ENCODE measurements at regions not wholly inside any gene's neighbourhood (a gene's known extent, or its start where the extent isn't known, plus 50 kb on each side); places are given as distances from the start of the nearest gene placed in this dataset.
"Not testable (repeated sequence)": the region's sequence is repeated elsewhere in the genome, so short reads cannot be mapped to it uniquely, and the experiment has no call there.

- ATAC-seq (replicated peaks in 1 of 4); H3K4me3 ChIP-seq (ENCODE audit: control insufficient read depth in 1 of 2, extremely low read depth in 1 of 2, low read length in 1 of 2); H3K36me3 Mint-ChIP-seq; H3K27ac ChIP-seq (ENCODE audit: low read length); H3K4me1 Mint-ChIP-seq; H3K27me3 Mint-ChIP-seq; H3K27ac Mint-ChIP-seq; H3K36me3 ChIP-seq (ENCODE audit: control insufficient read depth in 2 of 2, extremely low read depth in 1 of 2, insufficient read depth in 1 of 2, low read length in 1 of 2); H3K27me3 ChIP-seq (replicated peaks in 1 of 2; ENCODE audit: control insufficient read depth in 2 of 2, extremely low read depth in 1 of 2, insufficient read depth in 2 of 2, low read length in 1 of 2); POLR2A ChIA-PET; DNase-seq; H3K4me3 Mint-ChIP-seq; H3K9me3 ChIP-seq; CTCF ChIA-PET; H3K4me1 ChIP-seq (ENCODE audit: control insufficient read depth in 1 of 2, extremely low read depth in 1 of 2, insufficient read depth in 2 of 2, low read length in 2 of 2): not testable (repeated sequence)
- WGBS (ENCODE audit: insufficient coverage): no CpG with 5 or more reads among the region's 1 CpG
- peaks cover 4 to 23% (median 13%) of the 10 kb centered on the region in 3 donors for H3K9me3 Mint-ChIP-seq
Observed at GRCh38 chr9:75383420-75384034, 295.2 kb downstream of the OSTF1 start.

GRCh38 chr9:75385236-75385635, 296.9 kb downstream of the OSTF1 start:
- Histone ChIP-seq H3K4me1 (ENCODE audit: control insufficient read depth in 1 of 2, extremely low read depth in 1 of 2, insufficient read depth in 2 of 2, low read length in 2 of 2) (no peaks in the 10 kb centered on the region), H3K4me3 (ENCODE audit: control insufficient read depth in 1 of 2, extremely low read depth in 1 of 2, low read length in 1 of 2) (no peak overlapping the region), H3K36me3 (ENCODE audit: control insufficient read depth in 2 of 2, extremely low read depth in 1 of 2, insufficient read depth in 1 of 2, low read length in 1 of 2) (no peaks in the 10 kb centered on the region), H3K27me3 (replicated peaks in 1 of 2; ENCODE audit: control insufficient read depth in 2 of 2, extremely low read depth in 1 of 2, insufficient read depth in 2 of 2, low read length in 1 of 2) (no peaks in the 10 kb centered on the region), H3K9me3 (no peaks in the 10 kb centered on the region), H3K27ac (ENCODE audit: low read length) (no peak overlapping the region)
- ChIA-PET POLR2A (no interaction called here), CTCF (interaction anchor here in 1 of 2 donors (0.6 kb wide), 1 partner anchor 8 kb away, joined by 4 read pairs; no protein-coding TSS in a partner anchor)
- H3K27ac Mint-ChIP-seq: no peak overlapping the region
- no peak for DNase-seq
- no peaks in the 10 kb centered on the region for H3K27me3 Mint-ChIP-seq
- no peaks in the 10 kb centered on the region for H3K36me3 Mint-ChIP-seq
- no peak overlapping the region for H3K4me3 Mint-ChIP-seq
- no peaks in the 10 kb centered on the region for H3K4me1 Mint-ChIP-seq
- no peak for ATAC-seq (replicated peaks in 1 of 4)
- peaks cover 4 to 23% (median 13%) of the 10 kb centered on the region in 3 donors for H3K9me3 Mint-ChIP-seq

GRCh38 chr9:75389101-75389500, 300.8 kb downstream of the OSTF1 start:
- DNase-seq: no peak
- no peaks in the 10 kb centered on the region for H3K36me3 Mint-ChIP-seq
- H3K27ac ChIP-seq (ENCODE audit: low read length): no peak overlapping the region
- H3K4me1 ChIP-seq (ENCODE audit: control insufficient read depth in 1 of 2, extremely low read depth in 1 of 2, insufficient read depth in 2 of 2, low read length in 2 of 2): no peaks in the 10 kb centered on the region
- H3K27me3 ChIP-seq (replicated peaks in 1 of 2; ENCODE audit: control insufficient read depth in 2 of 2, extremely low read depth in 1 of 2, insufficient read depth in 2 of 2, low read length in 1 of 2): no peaks in the 10 kb centered on the region
- H3K36me3 ChIP-seq (ENCODE audit: control insufficient read depth in 2 of 2, extremely low read depth in 1 of 2, insufficient read depth in 1 of 2, low read length in 1 of 2): no peaks in the 10 kb centered on the region
- H3K4me3 ChIP-seq (ENCODE audit: control insufficient read depth in 1 of 2, extremely low read depth in 1 of 2, low read length in 1 of 2): no peak overlapping the region
- ChIA-PET POLR2A (no interaction called here), CTCF (no interaction called here)
- no peaks in the 10 kb centered on the region for H3K4me1 Mint-ChIP-seq
- WGBS (ENCODE audit: insufficient coverage): no CpG with 5 or more reads among the region's 2 CpGs
- no peaks in the 10 kb centered on the region for H3K9me3 ChIP-seq
- no peaks in the 10 kb centered on the region for H3K27me3 Mint-ChIP-seq
- H3K27ac Mint-ChIP-seq: no peak overlapping the region
- H3K9me3 Mint-ChIP-seq: peaks cover 4 to 19% (median 13%) of the 10 kb centered on the region in 3 donors
- H3K4me3 Mint-ChIP-seq: no peak overlapping the region
- no peak for ATAC-seq (replicated peaks in 1 of 4)

- ChIA-PET POLR2A (no interaction called here), CTCF (no interaction called here)
- Histone ChIP-seq H3K27me3 (replicated peaks in 1 of 2; ENCODE audit: control insufficient read depth in 2 of 2, extremely low read depth in 1 of 2, insufficient read depth in 2 of 2, low read length in 1 of 2) (no peaks in the 10 kb centered on the region), H3K4me1 (ENCODE audit: control insufficient read depth in 1 of 2, extremely low read depth in 1 of 2, insufficient read depth in 2 of 2, low read length in 2 of 2) (no peaks in the 10 kb centered on the region), H3K36me3 (ENCODE audit: control insufficient read depth in 2 of 2, extremely low read depth in 1 of 2, insufficient read depth in 1 of 2, low read length in 1 of 2) (no peaks in the 10 kb centered on the region), H3K27ac (ENCODE audit: low read length) (no peak overlapping the region), H3K9me3 (no peaks in the 10 kb centered on the region), H3K4me3 (ENCODE audit: control insufficient read depth in 1 of 2, extremely low read depth in 1 of 2, low read length in 1 of 2) (no peak overlapping the region)
- Mint-ChIP-seq H3K36me3 (no peaks in the 10 kb centered on the region), H3K4me3 (no peak overlapping the region), H3K4me1 (no peaks in the 10 kb centered on the region), H3K27ac (no peak overlapping the region), H3K9me3 (peaks cover 4 to 5% (median 4%) of the 10 kb centered on the region in 3 donors), H3K27me3 (peaks cover under 1 to 1% of the 10 kb centered on the region in 2 donors)
- DNase-seq: no peak
- no CpG with 5 or more reads among the region's 5 CpGs for WGBS (ENCODE audit: insufficient coverage)
- no peak for ATAC-seq (replicated peaks in 1 of 4)
Observed at GRCh38 chr9:75390951-75391350, 302.6 kb downstream of the OSTF1 start.

GRCh38 chr9:75391497-75391896, 303.2 kb downstream of the OSTF1 start:
- H3K27me3 Mint-ChIP-seq: peaks cover 3 to 6% of the 10 kb centered on the region in 2 donors
- ChIA-PET POLR2A (no interaction called here), CTCF (no interaction called here)
- Histone ChIP-seq H3K27me3 (replicated peaks in 1 of 2; ENCODE audit: control insufficient read depth in 2 of 2, extremely low read depth in 1 of 2, insufficient read depth in 2 of 2, low read length in 1 of 2) (no peaks in the 10 kb centered on the region), H3K9me3 (no peaks in the 10 kb centered on the region), H3K4me1 (ENCODE audit: control insufficient read depth in 1 of 2, extremely low read depth in 1 of 2, insufficient read depth in 2 of 2, low read length in 2 of 2) (no peaks in the 10 kb centered on the region), H3K27ac (ENCODE audit: low read length) (no peak overlapping the region), H3K4me3 (ENCODE audit: control insufficient read depth in 1 of 2, extremely low read depth in 1 of 2, low read length in 1 of 2) (no peak overlapping the region), H3K36me3 (ENCODE audit: control insufficient read depth in 2 of 2, extremely low read depth in 1 of 2, insufficient read depth in 1 of 2, low read length in 1 of 2) (no peaks in the 10 kb centered on the region)
- no peaks in the 10 kb centered on the region for H3K36me3 Mint-ChIP-seq
- no peaks in the 10 kb centered on the region for H3K4me1 Mint-ChIP-seq
- H3K27ac Mint-ChIP-seq: no peak overlapping the region
- no peak overlapping the region for H3K4me3 Mint-ChIP-seq
- peaks cover 0 to 4% (median 4%) of the 10 kb centered on the region in 3 donors for H3K9me3 Mint-ChIP-seq
- ATAC-seq (replicated peaks in 1 of 4) (no peak), DNase-seq (no peak)
- no CpG with 5 or more reads among the region's 8 CpGs for WGBS (ENCODE audit: insufficient coverage)

GRCh38 chr9:75395336-75395735, 307.0 kb downstream of the OSTF1 start:
- Histone ChIP-seq H3K36me3 (ENCODE audit: control insufficient read depth in 2 of 2, extremely low read depth in 1 of 2, insufficient read depth in 1 of 2, low read length in 1 of 2) (no peaks in the 10 kb centered on the region), H3K27ac (ENCODE audit: low read length) (no peak overlapping the region), H3K4me3 (ENCODE audit: control insufficient read depth in 1 of 2, extremely low read depth in 1 of 2, low read length in 1 of 2) (no peak overlapping the region), H3K27me3 (replicated peaks in 1 of 2; ENCODE audit: control insufficient read depth in 2 of 2, extremely low read depth in 1 of 2, insufficient read depth in 2 of 2, low read length in 1 of 2) (no peaks in the 10 kb centered on the region), H3K4me1 (ENCODE audit: control insufficient read depth in 1 of 2, extremely low read depth in 1 of 2, insufficient read depth in 2 of 2, low read length in 2 of 2) (no peaks in the 10 kb centered on the region), H3K9me3 (no peaks in the 10 kb centered on the region)
- Mint-ChIP-seq H3K27me3 (peaks cover 3 to 6% of the 10 kb centered on the region in 2 donors), H3K4me1 (no peaks in the 10 kb centered on the region), H3K9me3 (peaks cover 0 to 3% (median 0%) of the 10 kb centered on the region in 3 donors), H3K4me3 (no peak overlapping the region), H3K27ac (no peak overlapping the region), H3K36me3 (no peaks in the 10 kb centered on the region)
- DNase-seq (no peak), ATAC-seq (replicated peaks in 1 of 4) (no peak)
- ChIA-PET CTCF (no interaction called here), POLR2A (no interaction called here)

- POLR2A ChIA-PET: no interaction called here
- CTCF ChIA-PET: no interaction called here
- Histone ChIP-seq H3K27ac (ENCODE audit: low read length) (no peak overlapping the region), H3K27me3 (replicated peaks in 1 of 2; ENCODE audit: control insufficient read depth in 2 of 2, extremely low read depth in 1 of 2, insufficient read depth in 2 of 2, low read length in 1 of 2) (no peaks in the 10 kb centered on the region), H3K4me1 (ENCODE audit: control insufficient read depth in 1 of 2, extremely low read depth in 1 of 2, insufficient read depth in 2 of 2, low read length in 2 of 2) (no peaks in the 10 kb centered on the region), H3K36me3 (ENCODE audit: control insufficient read depth in 2 of 2, extremely low read depth in 1 of 2, insufficient read depth in 1 of 2, low read length in 1 of 2) (no peaks in the 10 kb centered on the region), H3K4me3 (ENCODE audit: control insufficient read depth in 1 of 2, extremely low read depth in 1 of 2, low read length in 1 of 2) (no peak overlapping the region), H3K9me3 (no peaks in the 10 kb centered on the region)
- ATAC-seq (replicated peaks in 1 of 4): no peak
- no CpG with 5 or more reads among the region's 1 CpG for WGBS (ENCODE audit: insufficient coverage)
- Mint-ChIP-seq H3K4me3 (no peak overlapping the region), H3K27me3 (peaks cover 3 to 6% of the 10 kb centered on the region in 2 donors), H3K9me3 (peaks cover 0 to 3% (median 0%) of the 10 kb centered on the region in 3 donors), H3K4me1 (no peaks in the 10 kb centered on the region), H3K27ac (no peak overlapping the region), H3K36me3 (no peaks in the 10 kb centered on the region)
- no peak for DNase-seq
Observed at GRCh38 chr9:75397836-75398235, 309.5 kb downstream of the OSTF1 start.
